Transverse colon (tissue), 4 donors: ENCODE measurements at regions not wholly inside any gene's neighbourhood (a gene's known extent, or its start where the extent isn't known, plus 50 kb on each side); places are given as distances from the start of the nearest gene placed in this dataset.

ENCODE experiments used
- DNase-seq: peaks from one replicate; pipeline ENCODE4 v3.0.0-alpha.2; 2019
- H3K27ac ChIP-seq, 4 donors: fragments of 200-600 bp; sonication (generic); 2 replicates each; pipeline ENCODE4 v1.5.1; 2016 to 2018; ENCODE audit warnings: inconsistent platforms in 4 of 4
- H3K27me3 ChIP-seq: fragments of 200-600 bp; sonication (generic); 2 replicates; pipeline ENCODE4 v1.5.1; 2017; ENCODE audit warnings: inconsistent platforms
- H3K36me3 ChIP-seq, 4 donors: fragments of 200-600 bp; sonication (generic); 2 replicates each; pipeline ENCODE4 v1.5.1; 2017 to 2019; ENCODE audit warnings: inconsistent platforms in 4 of 4
- H3K4me1 ChIP-seq, 4 donors: fragments of 200-600 bp; sonication (generic); 2 replicates each; pipeline ENCODE4 v1.5.1; 2017 to 2020; ENCODE audit warnings: inconsistent platforms in 4 of 4
- H3K4me3 ChIP-seq, 4 donors: fragments of 200-600 bp; sonication (generic); 1 replicate in 1 of 4; 2 replicates in 3 of 4; pipeline versions ENCODE4 v1.5.1 to v1.6.1; 2017 to 2019; ENCODE audit warnings: inconsistent platforms in 4 of 4
- H3K9me3 ChIP-seq, 2 donors: fragments of 200-600 bp; sonication (generic); 2 replicates each; pipeline ENCODE4 v1.5.1; 2017 to 2019; ENCODE audit warnings: inconsistent platforms in 2 of 2
- CTCF ChIP-seq, 5 experiments: fragments of 200-600 bp in 3 of 5; fragments of 450-650 bp in 2 of 5; sonication (generic) in 3 of 5; IDR thresholded peaks; 1 replicate in 2 of 5; 2 replicates in 3 of 5; pipeline ENCODE4 v1.5.1; 2016 to 2017; ENCODE audit warnings: antibody characterized with exemption in 5 of 5, inconsistent platforms in 3 of 5, mild to moderate bottlenecking in 2 of 5, moderate library complexity in 1 of 5
- EP300 ChIP-seq: sonication (generic); formaldehyde crosslinking; IDR thresholded peaks from one replicate; pipeline ENCODE4 v1.6.1; 2017; ENCODE audit warnings: antibody characterized with exemption, low read depth
- POLR2A ChIP-seq: fragments of 450-650 bp; IDR thresholded peaks from one replicate; pipeline ENCODE4 v1.6.1; 2016; ENCODE audit warnings: antibody characterized with exemption, mild to moderate bottlenecking, moderate library complexity
- POLR2AphosphoS5 ChIP-seq, 3 donors: sonication (generic); formaldehyde crosslinking; IDR thresholded peaks; one replicate each; pipeline ENCODE4 v1.6.1; 2016; ENCODE audit warnings: antibody characterized with exemption in 3 of 3
- WGBS, 2 donors: methylation state at CpG; one replicate each; pipeline ENCODE4 v1.1.5; 2018; ENCODE audit warnings: low coverage in 1 of 2; 5-methylcytosine and 5-hydroxymethylcytosine counted together
- in situ Hi-C, 4 donors: fragments of 200-750 bp; cut with MboI; loops; one replicate each; pipeline versions ENCODE4 v1.15.0 to v1.15.1; 2017; ENCODE audit warnings: low sequenced_read_pairs in 3 of 4, low pct_ligation_motif_present in 1 of 4, low pct_unique_long_range_greater_than_20kb in 1 of 4
- intact Hi-C: fragments of 100-400 bp; cut with DNase I; formaldehyde crosslinking; loops from one replicate; pipeline ENCODE4 v1.15.1; 2023; ENCODE audit warnings: low total_unique reads

- in situ Hi-C loops: no loop called here
- TF ChIP-seq POLR2AphosphoS5 (IDR thresholded peaks at IDR 0.05): no peak
- no peak for TF ChIP-seq POLR2A
- TF ChIP-seq CTCF (IDR thresholded peaks at IDR 0.05): no peak
- no peak for TF ChIP-seq EP300
- Histone ChIP-seq H3K4me3 (no peak overlapping the region), H3K36me3 (no peaks in the 10 kb centered on the region), H3K4me1 (no peaks in the 10 kb centered on the region), H3K27me3 (no peaks in the 10 kb centered on the region), H3K9me3 (no peaks in the 10 kb centered on the region), H3K27ac (no peak overlapping the region)
- intact Hi-C loops: no loop called here
- no peak for DNase-seq
- 56 to 59% methylated on average over 5 of the region's 5 CpGs for whole genome bisulfite sequencing, 2 donors
Measured at GRCh38 chr10:107666214-107666613, 501.7 kb upstream of the SORCS1 start.

- no peaks in the 10 kb centered on the region for H3K4me1 ChIP-seq
- in situ Hi-C loops (no loop called here), intact Hi-C loops (no loop called here)
- H3K27ac ChIP-seq: no peak overlapping the region
- H3K4me3 ChIP-seq: no peak overlapping the region
- H3K27me3 ChIP-seq: no peaks in the 10 kb centered on the region
- no peaks in the 10 kb centered on the region for H3K36me3 ChIP-seq
- no peak for TF ChIP-seq POLR2A
- no peak for TF ChIP-seq EP300
- 79 to 80% methylated on average over 3 to 4 of the region's 4 CpGs for WGBS, 2 donors
- no peak for DNase-seq
- H3K9me3 ChIP-seq: no peaks in the 10 kb centered on the region
Measured at GRCh38 chr10:107665459-107665858, 501.0 kb upstream of the SORCS1 start.

- H3K36me3 ChIP-seq: no peaks in the 10 kb centered on the region
- H3K27me3 ChIP-seq: no peaks in the 10 kb centered on the region
- intact Hi-C loops: no loop called here
- WGBS, 2 donors: 82 to 86% methylated on average over 3 of the region's 3 CpGs
- DNase-seq: no peak
- TF ChIP-seq CTCF (IDR thresholded peaks at IDR 0.05): no peak
- TF ChIP-seq POLR2AphosphoS5 (IDR thresholded peaks at IDR 0.05): no peak
- no peak for TF ChIP-seq EP300
- no peak for TF ChIP-seq POLR2A
- no peak overlapping the region for H3K4me3 ChIP-seq
- H3K27ac ChIP-seq: no peak overlapping the region
- H3K9me3 ChIP-seq: no peaks in the 10 kb centered on the region
- H3K4me1 ChIP-seq: peaks cover 0 to 14% (median 3%) of the 10 kb centered on the region in 4 donors
- in situ Hi-C loops: no loop called here
Measured at GRCh38 chr10:107657851-107658250, 493.3 kb upstream of the SORCS1 start.

GRCh38 chr10:107656932-107657331, 492.4 kb upstream of the SORCS1 start:
- H3K27ac ChIP-seq: no peak overlapping the region
- in situ Hi-C loops: no loop called here
- H3K9me3 ChIP-seq: no peaks in the 10 kb centered on the region
- intact Hi-C loops: no loop called here
- H3K27me3 ChIP-seq: no peaks in the 10 kb centered on the region
- no peak overlapping the region for H3K4me3 ChIP-seq
- H3K4me1 ChIP-seq: peaks cover 0 to 14% (median 3%) of the 10 kb centered on the region in 4 donors
- no peak for TF ChIP-seq POLR2AphosphoS5 (IDR thresholded peaks at IDR 0.05)
- no peak for TF ChIP-seq POLR2A
- TF ChIP-seq EP300: no peak
- TF ChIP-seq CTCF (IDR thresholded peaks at IDR 0.05): no peak
- DNase-seq: no peak
- no peaks in the 10 kb centered on the region for H3K36me3 ChIP-seq

GRCh38 chr10:107653832-107654287, 489.4 kb upstream of the SORCS1 start:
- in situ Hi-C loops: no loop called here
- Histone ChIP-seq H3K36me3 (no peaks in the 10 kb centered on the region), H3K4me3 (peak overlapping the region in 3 of 4 donors; percentile 22 to 47 (median 30)), H3K9me3 (no peaks in the 10 kb centered on the region), H3K27me3 (no peaks in the 10 kb centered on the region), H3K4me1 (peaks cover 0 to 14% (median 3%) of the 10 kb centered on the region in 4 donors), H3K27ac (peak overlapping the region; percentile 59 to 74 (median 60))
- intact Hi-C loops: no loop called here
- TF ChIP-seq CTCF (IDR thresholded peaks at IDR 0.05): no peak
- no peak for TF ChIP-seq EP300
- no peak for TF ChIP-seq POLR2A
- no peak for TF ChIP-seq POLR2AphosphoS5 (IDR thresholded peaks at IDR 0.05)
- WGBS, 2 donors: 5 to 8% methylated on average over 5 of the region's 5 CpGs
- peak; percentile 17 for DNase-seq
